SU-DHL-6 (cell line): ENCODE measurements at regions not wholly inside any gene's neighbourhood (a gene's known extent, or its start where the extent isn't known, plus 50 kb on each side); places are given as distances from the start of the nearest gene placed in this dataset.

Source experiments
- H2AFZ ChIP-seq: fragments of 200-600 bp; sonication (generic); 2 replicates; pipeline ENCODE4 v1.6.1; 2014; ENCODE audit warnings: low read depth, mild to moderate bottlenecking, moderate library complexity, mixed read lengths, antibody characterized with exemption, low read length; ENCODE audit not compliant: severe bottlenecking
- H3F3A ChIP-seq: fragments of 200-600 bp; shearing (Covaris generic); 2 replicates; pipeline ENCODE4 v1.6.0; 2016; ENCODE audit warnings: antibody characterized with exemption, mild to moderate bottlenecking; ENCODE audit not compliant: insufficient read depth
- H3K27ac ChIP-seq: fragments of 200-600 bp; sonication (generic); 2 replicates; pipeline ENCODE4 v1.5.1; 2016; ENCODE audit warnings: low read depth, mild to moderate bottlenecking, low read length, moderate library complexity, mixed read lengths
- H3K27me3 ChIP-seq: fragments of 200-600 bp; sonication (generic), shearing (Covaris generic); 2 replicates; pipeline ENCODE4 v1.6.0; 2014; ENCODE audit warnings: mild to moderate bottlenecking, low read length
- H3K36me3 ChIP-seq: fragments of 200-600 bp; sonication (generic); 2 replicates; pipeline ENCODE4 v1.6.1; 2014; ENCODE audit warnings: mild to moderate bottlenecking, low read length, mixed read lengths
- H3K4me2 ChIP-seq: fragments of 300-600, 200-600 bp; shearing (Covaris generic), sonication (generic); 2 replicates; pipeline ENCODE4 v1.6.0; 2014; ENCODE audit warnings: low read length, low read depth, mild to moderate bottlenecking; ENCODE audit not compliant: poor library complexity, severe bottlenecking
- H3K4me3 ChIP-seq: fragments of 200-600 bp; sonication (generic); 2 replicates; pipeline ENCODE4 v1.5.1; 2014; ENCODE audit warnings: antibody characterized with exemption, low read length, mild to moderate bottlenecking, mixed read lengths; ENCODE audit not compliant: insufficient read depth, poor library complexity, severe bottlenecking
- H3K79me2 ChIP-seq: fragments of 200-600 bp; sonication (generic); 2 replicates; pipeline ENCODE4 v1.6.1; 2014; ENCODE audit warnings: mild to moderate bottlenecking, low read length, moderate library complexity; ENCODE audit not compliant: insufficient read depth
- H3K9ac ChIP-seq: fragments of 200-600 bp; sonication (generic); 2 replicates; pipeline ENCODE4 v1.7.0; 2014; ENCODE audit warnings: mild to moderate bottlenecking, low read length
- H3K9me2 ChIP-seq: fragments of 200-600 bp; sonication (generic); replicated peaks from 2 replicates; pipeline ENCODE4 v1.6.1; 2014; ENCODE audit warnings: low read length; ENCODE audit not compliant: insufficient read depth
- H3K9me3 ChIP-seq: fragments of 200-600 bp; sonication (generic); 2 replicates; pipeline ENCODE4 v1.6.1; 2014; ENCODE audit warnings: low read length, mixed read lengths; ENCODE audit not compliant: insufficient read depth
- H4K20me1 ChIP-seq: fragments of 200-600 bp; sonication (generic); 2 replicates; pipeline ENCODE4 v1.6.1; 2014; ENCODE audit warnings: low read depth, mild to moderate bottlenecking, antibody characterized with exemption, low read length, moderate library complexity, mixed read lengths
- EZH2phosphoT487 ChIP-seq: fragments of 200-600 bp; sonication (generic), shearing (Covaris generic); conservative IDR thresholded peaks from 2 replicates; pipeline ENCODE4 v1.6.1; 2018; ENCODE audit warnings: mild to moderate bottlenecking, antibody characterized with exemption, low read length, moderate library complexity, mixed read lengths
- TF ChIP-seq, protein P1 (sequence below): fragments of 200-600 bp; sonication (generic); IDR thresholded peaks from one replicate; pipeline ENCODE4 v1.5.1; 2017; ENCODE audit warnings: antibody characterized with exemption, mild to moderate bottlenecking, low read length, moderate library complexity; ENCODE audit not compliant: insufficient read depth, poor library complexity, severe bottlenecking

DNA sequence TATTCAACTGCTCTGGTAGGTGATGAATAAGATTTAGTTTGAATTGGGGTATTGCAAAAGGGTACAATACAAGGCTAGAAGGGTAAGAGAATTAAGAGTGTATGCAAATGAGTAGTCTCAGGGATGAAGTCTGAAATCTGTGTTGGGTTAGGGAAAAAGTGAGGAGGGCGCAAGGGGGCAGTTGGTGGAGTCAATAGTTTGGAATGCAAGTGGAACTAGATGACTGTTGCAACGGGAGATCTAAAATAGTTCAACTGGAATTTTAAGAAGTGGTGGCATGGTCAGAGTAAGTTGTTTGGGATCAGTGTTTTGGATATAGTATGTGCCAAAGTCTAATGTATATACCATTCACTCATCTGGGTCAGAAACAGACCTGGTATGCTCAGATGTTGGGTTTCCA is 329.6 kb downstream of the GJA1 start:
- Histone ChIP-seq H3K27ac (no peak overlapping the region), H3K27me3 (no peaks in the 10 kb centered on the region), H3K9ac (no peak overlapping the region), H2AFZ (no peak overlapping the region), H3F3A (no peaks in the 10 kb centered on the region), H3K36me3 (no peaks in the 10 kb centered on the region), H3K9me2 (no peaks in the 10 kb centered on the region), H3K4me2 (no peak overlapping the region), H3K4me3 (no peak overlapping the region), H4K20me1 (no peaks in the 10 kb centered on the region), H3K9me3 (no peaks in the 10 kb centered on the region), H3K79me2 (no peaks in the 10 kb centered on the region)
- TF ChIP-seq EZH2phosphoT487 = no peak
- TF ChIP-seq, protein P1, sequence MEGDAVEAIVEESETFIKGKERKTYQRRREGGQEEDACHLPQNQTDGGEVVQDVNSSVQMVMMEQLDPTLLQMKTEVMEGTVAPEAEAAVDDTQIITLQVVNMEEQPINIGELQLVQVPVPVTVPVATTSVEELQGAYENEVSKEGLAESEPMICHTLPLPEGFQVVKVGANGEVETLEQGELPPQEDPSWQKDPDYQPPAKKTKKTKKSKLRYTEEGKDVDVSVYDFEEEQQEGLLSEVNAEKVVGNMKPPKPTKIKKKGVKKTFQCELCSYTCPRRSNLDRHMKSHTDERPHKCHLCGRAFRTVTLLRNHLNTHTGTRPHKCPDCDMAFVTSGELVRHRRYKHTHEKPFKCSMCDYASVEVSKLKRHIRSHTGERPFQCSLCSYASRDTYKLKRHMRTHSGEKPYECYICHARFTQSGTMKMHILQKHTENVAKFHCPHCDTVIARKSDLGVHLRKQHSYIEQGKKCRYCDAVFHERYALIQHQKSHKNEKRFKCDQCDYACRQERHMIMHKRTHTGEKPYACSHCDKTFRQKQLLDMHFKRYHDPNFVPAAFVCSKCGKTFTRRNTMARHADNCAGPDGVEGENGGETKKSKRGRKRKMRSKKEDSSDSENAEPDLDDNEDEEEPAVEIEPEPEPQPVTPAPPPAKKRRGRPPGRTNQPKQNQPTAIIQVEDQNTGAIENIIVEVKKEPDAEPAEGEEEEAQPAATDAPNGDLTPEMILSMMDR = no peak

DNA sequence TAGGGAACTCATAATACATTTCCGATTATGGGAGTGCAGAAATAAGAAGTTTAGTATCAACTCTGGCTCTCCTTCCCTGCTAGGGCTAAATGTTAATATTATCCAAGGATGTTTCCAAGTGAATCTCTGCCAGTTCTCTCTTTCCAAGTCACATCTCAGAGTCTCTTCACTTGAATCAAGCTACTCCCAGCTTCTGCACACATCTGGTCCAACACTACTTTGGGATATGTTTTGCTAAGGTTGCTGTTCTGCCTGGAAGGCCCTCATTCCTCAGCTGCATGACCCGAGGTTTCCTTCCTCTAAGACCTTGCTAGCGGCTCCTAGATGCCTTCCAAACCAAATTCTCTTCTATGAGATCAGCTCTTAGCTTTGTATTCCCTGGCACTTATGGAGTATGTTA is 331.8 kb downstream of the GJA1 start:
- Histone ChIP-seq H3K79me2 (no peaks in the 10 kb centered on the region), H3K36me3 (no peaks in the 10 kb centered on the region), H3K4me3 (no peak overlapping the region), H3K27me3 (no peaks in the 10 kb centered on the region), H3K4me2 (no peak overlapping the region), H4K20me1 (no peaks in the 10 kb centered on the region), H3K27ac (no peak overlapping the region), H2AFZ (no peak overlapping the region), H3K9me3 (no peaks in the 10 kb centered on the region), H3F3A (no peaks in the 10 kb centered on the region), H3K9me2 (no peaks in the 10 kb centered on the region), H3K9ac (no peak overlapping the region)
- TF ChIP-seq, protein P1 = no peak
- no peak for TF ChIP-seq EZH2phosphoT487

DNA sequence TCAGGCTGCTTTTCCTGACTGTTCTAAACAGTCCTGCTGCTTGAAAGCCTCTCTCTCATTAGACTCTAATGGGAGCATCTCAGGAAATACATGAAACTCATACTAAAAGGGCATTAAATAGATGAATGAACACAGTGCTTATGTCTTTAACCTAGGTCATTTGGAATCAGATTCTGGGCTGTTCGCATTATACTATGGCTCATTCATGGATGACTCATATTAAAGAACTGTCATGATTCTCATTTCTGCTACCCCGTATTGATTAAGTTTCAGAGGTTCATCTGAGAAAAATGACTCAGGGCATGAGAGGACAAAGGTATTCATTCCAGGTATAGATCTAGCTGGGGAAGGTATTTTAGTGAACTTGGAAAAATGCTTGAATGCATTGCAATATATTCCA is 335.5 kb downstream of the GJA1 start:
- Histone ChIP-seq H3K27me3 (no peaks in the 10 kb centered on the region), H2AFZ (no peak overlapping the region), H3K79me2 (no peaks in the 10 kb centered on the region), H4K20me1 (no peaks in the 10 kb centered on the region), H3K36me3 (no peaks in the 10 kb centered on the region), H3F3A (no peaks in the 10 kb centered on the region), H3K9ac (no peak overlapping the region), H3K4me2 (no peak overlapping the region), H3K9me3 (no peaks in the 10 kb centered on the region), H3K9me2 (no peaks in the 10 kb centered on the region), H3K27ac (no peak overlapping the region), H3K4me3 (no peak overlapping the region)
- TF ChIP-seq, protein P1 = no peak
- TF ChIP-seq EZH2phosphoT487 = no peak
